Neural crest cell (in vitro differentiated cells): ENCODE measurements at regions not wholly inside any gene's neighbourhood (a gene's known extent, or its start where the extent isn't known, plus 50 kb on each side); places are given as distances from the start of the nearest gene placed in this dataset.

Experiments
- DNase-seq: peaks from one replicate; pipeline ENCODE4 v3.0.0; 2021; ENCODE audit warnings: low read depth, mixed read lengths, low spot score
- H3K27ac Mint-ChIP-seq: one replicate; pipeline ENCODE4 v1.8.0; 2021; ENCODE audit warnings: mild to moderate bottlenecking, mixed read lengths; ENCODE audit not compliant: unreplicated experiment
- H3K27me3 Mint-ChIP-seq: 2 replicates; pipeline ENCODE4 v1.8.0; 2021; ENCODE audit warnings: low read depth, mild to moderate bottlenecking, mixed read lengths
- H3K36me3 Mint-ChIP-seq: 2 replicates; pipeline ENCODE4 v1.8.0; 2021; ENCODE audit warnings: low read depth, mild to moderate bottlenecking, mixed read lengths
- H3K4me1 Mint-ChIP-seq: 2 replicates; pipeline ENCODE4 v1.8.0; 2021; ENCODE audit warnings: mixed read lengths
- H3K4me3 Mint-ChIP-seq: one replicate; pipeline ENCODE4 v1.8.0; 2021; ENCODE audit warnings: mild to moderate bottlenecking, mixed read lengths
- H3K9me3 Mint-ChIP-seq: 2 replicates; pipeline ENCODE4 v1.8.0; 2021; ENCODE audit warnings: mixed read lengths
- TF ChIP-seq, protein P1 (sequence below): fragments of 200-600 bp; sonication (generic); conservative IDR thresholded peaks from 2 replicates; pipeline ENCODE4 v1.5.0; 2021; ENCODE audit warnings: antibody characterized with exemption, mild to moderate bottlenecking

DNA sequence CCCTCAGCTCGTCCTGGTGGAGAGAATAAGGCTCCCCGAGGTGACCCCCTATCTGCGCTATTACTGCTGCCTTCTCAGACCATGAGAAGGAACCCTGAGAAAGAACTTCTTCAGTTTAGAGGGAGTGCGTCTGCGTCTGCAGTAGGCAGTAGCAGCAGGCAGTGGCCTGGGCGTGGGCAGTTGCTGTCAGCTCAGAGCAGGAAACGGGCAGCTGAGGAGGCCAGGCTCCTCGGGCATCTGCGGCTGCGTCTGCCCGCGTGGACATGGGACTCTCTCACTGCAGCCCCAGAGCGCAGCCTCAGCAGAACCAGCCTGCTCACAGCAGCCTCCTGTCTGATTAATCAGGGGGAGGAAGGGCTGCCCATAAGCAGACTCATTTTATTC lies 49.8 kb upstream of the FCN1 start:
- Mint-ChIP-seq H3K27me3 (peaks cover 11% of the 10 kb centered on the region), H3K4me1 (peaks cover 12% of the 10 kb centered on the region), H3K9me3 (no peaks in the 10 kb centered on the region), H3K4me3 (no peak overlapping the region), H3K36me3 (no peaks in the 10 kb centered on the region), H3K27ac (no peak overlapping the region)
- TF ChIP-seq, protein P1, sequence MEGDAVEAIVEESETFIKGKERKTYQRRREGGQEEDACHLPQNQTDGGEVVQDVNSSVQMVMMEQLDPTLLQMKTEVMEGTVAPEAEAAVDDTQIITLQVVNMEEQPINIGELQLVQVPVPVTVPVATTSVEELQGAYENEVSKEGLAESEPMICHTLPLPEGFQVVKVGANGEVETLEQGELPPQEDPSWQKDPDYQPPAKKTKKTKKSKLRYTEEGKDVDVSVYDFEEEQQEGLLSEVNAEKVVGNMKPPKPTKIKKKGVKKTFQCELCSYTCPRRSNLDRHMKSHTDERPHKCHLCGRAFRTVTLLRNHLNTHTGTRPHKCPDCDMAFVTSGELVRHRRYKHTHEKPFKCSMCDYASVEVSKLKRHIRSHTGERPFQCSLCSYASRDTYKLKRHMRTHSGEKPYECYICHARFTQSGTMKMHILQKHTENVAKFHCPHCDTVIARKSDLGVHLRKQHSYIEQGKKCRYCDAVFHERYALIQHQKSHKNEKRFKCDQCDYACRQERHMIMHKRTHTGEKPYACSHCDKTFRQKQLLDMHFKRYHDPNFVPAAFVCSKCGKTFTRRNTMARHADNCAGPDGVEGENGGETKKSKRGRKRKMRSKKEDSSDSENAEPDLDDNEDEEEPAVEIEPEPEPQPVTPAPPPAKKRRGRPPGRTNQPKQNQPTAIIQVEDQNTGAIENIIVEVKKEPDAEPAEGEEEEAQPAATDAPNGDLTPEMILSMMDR: no peak
- no peak for DNase-seq

DNA sequence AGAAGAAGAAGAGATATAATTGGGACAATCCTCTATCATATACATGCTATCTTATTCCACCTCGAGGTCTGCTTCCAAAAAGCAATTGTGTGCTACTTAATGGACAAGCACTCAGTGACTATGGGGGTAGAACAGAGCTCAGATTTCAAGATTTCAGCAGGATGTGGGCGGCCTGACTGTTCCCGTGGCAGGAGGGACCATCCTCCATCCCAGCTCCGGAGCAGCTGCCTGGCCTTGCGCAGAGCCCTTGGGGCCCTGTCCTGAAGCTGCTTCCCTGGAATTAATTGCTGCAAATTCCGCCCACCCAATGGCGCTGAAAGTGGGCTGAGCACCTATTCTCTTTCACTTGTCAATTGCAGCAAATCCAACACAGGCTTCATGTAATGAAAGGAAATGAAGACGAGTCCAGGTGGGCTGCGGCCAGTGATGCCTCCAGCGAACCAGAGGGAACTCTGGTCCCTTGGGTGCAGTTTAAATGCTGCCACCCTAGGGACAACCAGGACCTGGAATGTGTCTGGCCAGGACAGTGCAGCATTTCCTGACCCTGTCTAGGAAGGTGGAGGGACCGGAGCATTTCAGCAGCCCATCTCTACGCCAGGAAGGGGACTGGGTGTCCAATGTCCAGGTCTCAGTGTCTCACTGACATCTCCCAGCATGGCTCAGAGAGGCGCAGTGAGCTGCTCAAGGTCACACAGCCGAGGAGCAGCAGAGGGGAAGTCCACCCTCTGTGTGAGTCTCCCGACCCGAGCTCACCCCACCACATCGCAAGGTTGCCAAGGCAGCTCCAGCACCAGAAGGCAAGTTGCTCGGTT lies 50.5 kb upstream of the FCN1 start:
- no peak overlapping the region for H3K4me3 Mint-ChIP-seq

DNA sequence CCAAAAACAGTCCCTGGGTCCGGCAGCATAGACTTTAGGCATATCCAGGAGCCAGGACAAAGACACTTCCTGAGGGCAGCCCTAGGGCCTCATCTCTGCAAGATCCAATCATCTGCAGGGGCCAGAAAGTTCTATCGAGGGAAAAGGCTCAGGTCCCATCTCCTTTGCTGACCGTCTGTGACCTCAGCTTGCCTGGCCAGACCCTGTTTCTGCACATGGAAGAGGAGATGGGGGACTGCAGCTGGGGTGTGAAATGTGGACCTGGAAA lies 51.0 kb upstream of the FCN1 start:
- Mint-ChIP-seq H3K27me3 (peaks cover 23% of the 10 kb centered on the region), H3K4me1 (peaks cover 12% of the 10 kb centered on the region), H3K36me3 (no peaks in the 10 kb centered on the region), H3K27ac (no peak overlapping the region), H3K4me3 (no peak overlapping the region), H3K9me3 (no peaks in the 10 kb centered on the region)
- TF ChIP-seq, protein P1: no peak
- DNase-seq: no peak

More for the DNA sequence above, 50.5 kb upstream of the FCN1 start:
- H3K36me3 Mint-ChIP-seq: no peaks in the 10 kb centered on the region
- peaks cover 18% of the 10 kb centered on the region for H3K27me3 Mint-ChIP-seq
- TF ChIP-seq, protein P1: no peak
- DNase-seq: no peak
- peaks cover 12% of the 10 kb centered on the region for H3K4me1 Mint-ChIP-seq
- H3K9me3 Mint-ChIP-seq: no peaks in the 10 kb centered on the region
- H3K27ac Mint-ChIP-seq: no peak overlapping the region

DNA sequence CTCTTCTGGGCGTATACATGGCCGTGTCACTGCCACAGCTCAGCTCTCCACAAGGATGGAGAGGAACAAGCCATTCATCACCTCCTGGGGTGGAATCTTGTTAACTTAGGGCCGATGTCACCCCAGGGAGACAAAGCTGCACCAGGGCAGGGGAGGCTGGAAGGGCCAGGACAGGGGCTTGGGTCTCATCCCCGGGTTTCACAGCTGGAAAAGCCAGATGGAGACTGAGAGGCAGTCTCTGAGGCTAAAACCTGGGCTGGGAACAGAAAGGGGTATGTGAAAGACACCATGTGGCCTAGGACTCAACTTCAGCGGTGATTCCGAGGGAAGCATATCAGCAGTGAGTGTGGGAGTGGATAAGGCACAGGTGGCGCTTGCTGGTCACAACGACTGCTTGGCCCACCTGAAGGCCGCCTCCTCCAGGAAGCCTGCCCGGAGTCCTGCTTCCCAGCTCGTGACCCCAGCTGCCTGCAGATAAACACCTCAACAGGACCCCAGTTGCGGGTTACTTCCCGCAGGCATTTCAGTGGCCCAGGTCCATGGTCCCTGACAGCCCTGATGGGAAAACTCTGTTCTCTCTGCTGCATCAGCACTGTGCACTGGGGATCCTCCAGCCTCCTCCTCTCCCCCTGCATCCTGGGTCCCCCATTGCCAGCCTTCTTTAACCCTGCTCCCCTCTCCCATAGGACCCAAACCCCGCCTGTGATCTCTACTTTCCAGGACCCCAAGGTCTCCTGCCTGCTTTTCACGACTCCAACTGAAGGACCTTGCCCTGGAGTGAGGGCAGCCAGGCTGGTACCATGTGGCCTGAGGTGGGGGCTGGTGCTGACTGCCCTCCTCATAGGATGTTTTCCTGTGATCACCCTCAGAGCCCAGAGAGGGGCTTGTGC lies 51.7 kb upstream of the FCN1 start:
- no peaks in the 10 kb centered on the region for H3K9me3 Mint-ChIP-seq
- peaks cover 12% of the 10 kb centered on the region for H3K4me1 Mint-ChIP-seq
- no peak overlapping the region for H3K27ac Mint-ChIP-seq
- no peaks in the 10 kb centered on the region for H3K36me3 Mint-ChIP-seq
- TF ChIP-seq, protein P1: no peak
- peaks cover 29% of the 10 kb centered on the region for H3K27me3 Mint-ChIP-seq
- DNase-seq: no peak
- no peak overlapping the region for H3K4me3 Mint-ChIP-seq

DNA sequence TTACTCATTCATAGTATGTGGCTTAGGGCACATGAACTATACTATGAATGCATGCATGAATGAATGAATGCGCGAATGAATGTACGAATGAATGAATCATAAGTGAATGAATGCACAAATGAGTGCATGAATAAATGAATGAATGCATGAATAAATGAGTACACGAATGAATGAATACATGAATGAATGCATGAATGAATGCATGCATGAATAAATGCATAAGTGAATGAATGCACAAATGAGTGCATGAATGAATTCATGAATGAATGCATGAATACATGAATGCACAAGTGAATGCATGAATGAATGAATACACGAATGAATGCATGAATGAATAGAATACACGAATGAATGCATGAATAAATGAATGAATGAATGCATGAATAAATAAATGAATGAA lies 52.5 kb upstream of the FCN1 start:
- no peak overlapping the region for H3K27ac Mint-ChIP-seq
- no peak overlapping the region for H3K4me3 Mint-ChIP-seq
- no peak for DNase-seq
- H3K27me3 Mint-ChIP-seq: peaks cover 37% of the 10 kb centered on the region
- no peaks in the 10 kb centered on the region for H3K9me3 Mint-ChIP-seq
- H3K36me3 Mint-ChIP-seq: no peaks in the 10 kb centered on the region
- peaks cover 12% of the 10 kb centered on the region for H3K4me1 Mint-ChIP-seq
- TF ChIP-seq, protein P1: no peak
